ENCODE measurements at regions not wholly inside any gene's neighbourhood (a gene's known extent, or its start where the extent isn't known, plus 50 kb on each side); places are given as distances from the start of the nearest gene placed in this dataset.
A peak's percentile ranks its signal among the peaks of the same experiment; 100 is the strongest.

GRCh38 chr10:8323428-8324054 is 269.1 kb downstream of the GATA3 start:
- H3K27ac ChIP-seq (ENCODE audit: low read depth, low read length), result no peak overlapping the region
- peaks cover 0 to 4% (median 0%) of the 10 kb centered on the region in 5 donors for H3K27me3 ChIP-seq (ENCODE audit: control insufficient read depth in 5 of 5, insufficient read depth in 4 of 5, low read length in 5 of 5)
- no peak overlapping the region for H3K9ac ChIP-seq (ENCODE audit: low read length in 5 of 5)

GRCh38 chr10:8325024-8325980 is 270.8 kb downstream of the GATA3 start:
- no peaks in the 10 kb centered on the region for H3K36me3 ChIP-seq (ENCODE audit: control insufficient read depth in 5 of 5, insufficient read depth in 5 of 5, low read length in 5 of 5)
- H3K9ac ChIP-seq (ENCODE audit: low read length in 5 of 5), result no peak overlapping the region
- H3K4me1 ChIP-seq (ENCODE audit: control insufficient read depth in 5 of 5, insufficient read depth in 5 of 5, low read length in 5 of 5), result peaks cover 0 to 5% (median 0%) of the 10 kb centered on the region in 5 donors

More at GRCh38 chr10:8323428-8324054, 269.1 kb downstream of the GATA3 start:
- Histone ChIP-seq H3K36me3 (ENCODE audit: control insufficient read depth in 5 of 5, insufficient read depth in 5 of 5, low read length in 5 of 5) (no peaks in the 10 kb centered on the region), H3K9me3 (ENCODE audit: control insufficient read depth in 5 of 5, low read length in 5 of 5) (no peaks in the 10 kb centered on the region), H3K4me3 (ENCODE audit: low read depth in 1 of 5, low read length in 5 of 5) (no peak overlapping the region), H3K4me1 (ENCODE audit: control insufficient read depth in 5 of 5, insufficient read depth in 5 of 5, low read length in 5 of 5) (peaks cover 0 to 5% (median 0%) of the 10 kb centered on the region in 5 donors)

GRCh38 chr10:8326396-8327139 is 272.1 kb downstream of the GATA3 start:
- Histone ChIP-seq H3K27me3 (ENCODE audit: control insufficient read depth in 5 of 5, insufficient read depth in 4 of 5, low read length in 5 of 5) (peaks cover 0 to 4% (median 0%) of the 10 kb centered on the region in 5 donors), H3K36me3 (ENCODE audit: control insufficient read depth in 5 of 5, insufficient read depth in 5 of 5, low read length in 5 of 5) (no peaks in the 10 kb centered on the region), H3K9ac (ENCODE audit: low read length in 5 of 5) (no peak overlapping the region), H3K4me1 (ENCODE audit: control insufficient read depth in 5 of 5, insufficient read depth in 5 of 5, low read length in 5 of 5) (peaks cover 0 to 5% (median 0%) of the 10 kb centered on the region in 5 donors), H3K9me3 (ENCODE audit: control insufficient read depth in 5 of 5, low read length in 5 of 5) (no peaks in the 10 kb centered on the region), H3K4me3 (ENCODE audit: low read depth in 1 of 5, low read length in 5 of 5) (no peak overlapping the region), H3K27ac (ENCODE audit: low read depth, low read length) (no peak overlapping the region)

More at GRCh38 chr10:8325024-8325980, 270.8 kb downstream of the GATA3 start:
- Histone ChIP-seq H3K4me3 (ENCODE audit: low read depth in 1 of 5, low read length in 5 of 5) (no peak overlapping the region), H3K27me3 (ENCODE audit: control insufficient read depth in 5 of 5, insufficient read depth in 4 of 5, low read length in 5 of 5) (peaks cover 0 to 4% (median 0%) of the 10 kb centered on the region in 5 donors), H3K27ac (ENCODE audit: low read depth, low read length) (no peak overlapping the region), H3K9me3 (ENCODE audit: control insufficient read depth in 5 of 5, low read length in 5 of 5) (no peaks in the 10 kb centered on the region)

- Histone ChIP-seq H3K27me3 (ENCODE audit: control insufficient read depth in 5 of 5, insufficient read depth in 4 of 5, low read length in 5 of 5) (peaks cover 0 to 5% (median 0%) of the 10 kb centered on the region in 5 donors), H3K4me3 (ENCODE audit: low read depth in 1 of 5, low read length in 5 of 5) (no peak overlapping the region), H3K4me1 (ENCODE audit: control insufficient read depth in 5 of 5, insufficient read depth in 5 of 5, low read length in 5 of 5) (peaks cover 0 to 8% (median 2%) of the 10 kb centered on the region in 5 donors), H3K36me3 (ENCODE audit: control insufficient read depth in 5 of 5, insufficient read depth in 5 of 5, low read length in 5 of 5) (no peaks in the 10 kb centered on the region), H3K9ac (ENCODE audit: low read length in 5 of 5) (no peak overlapping the region), H3K27ac (ENCODE audit: low read depth, low read length) (no peak overlapping the region), H3K9me3 (ENCODE audit: control insufficient read depth in 5 of 5, low read length in 5 of 5) (no peaks in the 10 kb centered on the region)
These were observed 272.6 kb downstream of the GATA3 start for GRCh38 chr10:8327140-8327423.

GRCh38 chr10:8331387-8331786 is 276.9 kb downstream of the GATA3 start:
- peaks cover 0 to 10% (median 8%) of the 10 kb centered on the region in 5 donors for H3K4me1 ChIP-seq (ENCODE audit: control insufficient read depth in 5 of 5, insufficient read depth in 5 of 5, low read length in 5 of 5)
- no peak overlapping the region for H3K4me3 ChIP-seq (ENCODE audit: low read depth in 1 of 5, low read length in 5 of 5)
- H3K27me3 ChIP-seq (ENCODE audit: control insufficient read depth in 5 of 5, insufficient read depth in 4 of 5, low read length in 5 of 5), result peaks cover 0 to 6% (median 4%) of the 10 kb centered on the region in 5 donors

GRCh38 chr10:8331896-8332729 is 277.6 kb downstream of the GATA3 start:
- Histone ChIP-seq H3K27me3 (ENCODE audit: control insufficient read depth in 5 of 5, insufficient read depth in 4 of 5, low read length in 5 of 5) (peaks cover 0 to 6% (median 4%) of the 10 kb centered on the region in 5 donors), H3K27ac (ENCODE audit: low read depth, low read length) (no peak overlapping the region), H3K36me3 (ENCODE audit: control insufficient read depth in 5 of 5, insufficient read depth in 5 of 5, low read length in 5 of 5) (no peaks in the 10 kb centered on the region), H3K4me1 (ENCODE audit: control insufficient read depth in 5 of 5, insufficient read depth in 5 of 5, low read length in 5 of 5) (peaks cover 0 to 10% (median 8%) of the 10 kb centered on the region in 5 donors), H3K9ac (ENCODE audit: low read length in 5 of 5) (no peak overlapping the region), H3K4me3 (ENCODE audit: low read depth in 1 of 5, low read length in 5 of 5) (peak overlapping the region in 4 of 5 donors; percentile 54 to 59 (median 58)), H3K9me3 (ENCODE audit: control insufficient read depth in 5 of 5, low read length in 5 of 5) (no peaks in the 10 kb centered on the region)

More at GRCh38 chr10:8331387-8331786, 276.9 kb downstream of the GATA3 start:
- Histone ChIP-seq H3K27ac (ENCODE audit: low read depth, low read length) (no peak overlapping the region), H3K36me3 (ENCODE audit: control insufficient read depth in 5 of 5, insufficient read depth in 5 of 5, low read length in 5 of 5) (no peaks in the 10 kb centered on the region), H3K9ac (ENCODE audit: low read length in 5 of 5) (no peak overlapping the region), H3K9me3 (ENCODE audit: control insufficient read depth in 5 of 5, low read length in 5 of 5) (no peaks in the 10 kb centered on the region)

- H3K4me3 ChIP-seq (ENCODE audit: low read depth in 1 of 5, low read length in 5 of 5), result peak overlapping the region in 4 of 5 donors; percentile 54 to 59 (median 58)
- peaks cover 0 to 6% (median 4%) of the 10 kb centered on the region in 5 donors for H3K27me3 ChIP-seq (ENCODE audit: control insufficient read depth in 5 of 5, insufficient read depth in 4 of 5, low read length in 5 of 5)
- peaks cover 0 to 10% (median 8%) of the 10 kb centered on the region in 5 donors for H3K4me1 ChIP-seq (ENCODE audit: control insufficient read depth in 5 of 5, insufficient read depth in 5 of 5, low read length in 5 of 5)
- H3K9me3 ChIP-seq (ENCODE audit: control insufficient read depth in 5 of 5, low read length in 5 of 5), result no peaks in the 10 kb centered on the region
- H3K27ac ChIP-seq (ENCODE audit: low read depth, low read length), result no peak overlapping the region
- no peak overlapping the region for H3K9ac ChIP-seq (ENCODE audit: low read length in 5 of 5)
- H3K36me3 ChIP-seq (ENCODE audit: control insufficient read depth in 5 of 5, insufficient read depth in 5 of 5, low read length in 5 of 5), result no peaks in the 10 kb centered on the region
These were observed 278.2 kb downstream of the GATA3 start for GRCh38 chr10:8332730-8333111.

GRCh38 chr10:8334631-8335030 is 280.1 kb downstream of the GATA3 start:
- Histone ChIP-seq H3K27me3 (ENCODE audit: control insufficient read depth in 5 of 5, insufficient read depth in 4 of 5, low read length in 5 of 5) (peaks cover 0 to 6% (median 4%) of the 10 kb centered on the region in 5 donors), H3K9me3 (ENCODE audit: control insufficient read depth in 5 of 5, low read length in 5 of 5) (no peaks in the 10 kb centered on the region), H3K4me3 (ENCODE audit: low read depth in 1 of 5, low read length in 5 of 5) (no peak overlapping the region), H3K27ac (ENCODE audit: low read depth, low read length) (no peak overlapping the region), H3K9ac (ENCODE audit: low read length in 5 of 5) (no peak overlapping the region), H3K36me3 (ENCODE audit: control insufficient read depth in 5 of 5, insufficient read depth in 5 of 5, low read length in 5 of 5) (no peaks in the 10 kb centered on the region), H3K4me1 (ENCODE audit: control insufficient read depth in 5 of 5, insufficient read depth in 5 of 5, low read length in 5 of 5) (peaks cover 0 to 10% (median 8%) of the 10 kb centered on the region in 5 donors)

- Histone ChIP-seq H3K27ac (ENCODE audit: low read depth, low read length) (no peak overlapping the region), H3K9ac (ENCODE audit: low read length in 5 of 5) (no peak overlapping the region), H3K27me3 (ENCODE audit: control insufficient read depth in 5 of 5, insufficient read depth in 4 of 5, low read length in 5 of 5) (peaks cover 0 to 6% (median 2%) of the 10 kb centered on the region in 5 donors), H3K4me3 (ENCODE audit: low read depth in 1 of 5, low read length in 5 of 5) (no peak overlapping the region), H3K36me3 (ENCODE audit: control insufficient read depth in 5 of 5, insufficient read depth in 5 of 5, low read length in 5 of 5) (no peaks in the 10 kb centered on the region), H3K9me3 (ENCODE audit: control insufficient read depth in 5 of 5, low read length in 5 of 5) (no peaks in the 10 kb centered on the region), H3K4me1 (ENCODE audit: control insufficient read depth in 5 of 5, insufficient read depth in 5 of 5, low read length in 5 of 5) (peaks cover 0 to 9% (median 8%) of the 10 kb centered on the region in 5 donors)
These were observed 282.3 kb downstream of the GATA3 start for GRCh38 chr10:8336629-8337331.
